ENCODE measurements at regions not wholly inside any gene's neighbourhood (a gene's known extent, or its start where the extent isn't known, plus 50 kb on each side); places are given as distances from the start of the nearest gene placed in this dataset.
"Not testable (repeated sequence)": the region's sequence is repeated elsewhere in the genome, so short reads cannot be mapped to it uniquely, and the experiment has no call there.

DNA sequence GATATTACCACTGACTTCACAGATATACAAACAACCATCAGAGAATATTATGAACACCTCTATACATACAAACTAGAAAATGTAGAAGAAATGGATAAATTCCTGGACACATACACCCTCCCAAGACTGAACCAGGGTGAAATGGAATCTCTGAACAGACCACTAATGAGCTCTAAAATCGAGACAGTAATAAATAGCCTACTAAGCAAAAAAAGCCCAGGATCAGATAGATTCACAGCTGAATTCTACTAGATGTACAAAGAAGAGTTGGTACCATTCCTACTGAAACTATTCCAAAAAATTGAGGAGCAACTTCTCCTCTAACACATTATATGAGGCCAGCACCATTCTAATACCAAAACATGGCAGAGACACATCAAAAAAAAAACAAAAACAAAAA lies 837.7 kb downstream of the FSCB start:
- 67 to 74% methylated on average over 1 of the region's 1 CpG for WGBS, 2 donors
- H3K4me3 ChIP-seq (ENCODE audit: low read depth, poor library complexity, severe bottlenecking), result no peak overlapping the region
- TF ChIP-seq POLR2A (IDR thresholded peaks at IDR 0.05), result no peak
- TF ChIP-seq, protein P1, sequence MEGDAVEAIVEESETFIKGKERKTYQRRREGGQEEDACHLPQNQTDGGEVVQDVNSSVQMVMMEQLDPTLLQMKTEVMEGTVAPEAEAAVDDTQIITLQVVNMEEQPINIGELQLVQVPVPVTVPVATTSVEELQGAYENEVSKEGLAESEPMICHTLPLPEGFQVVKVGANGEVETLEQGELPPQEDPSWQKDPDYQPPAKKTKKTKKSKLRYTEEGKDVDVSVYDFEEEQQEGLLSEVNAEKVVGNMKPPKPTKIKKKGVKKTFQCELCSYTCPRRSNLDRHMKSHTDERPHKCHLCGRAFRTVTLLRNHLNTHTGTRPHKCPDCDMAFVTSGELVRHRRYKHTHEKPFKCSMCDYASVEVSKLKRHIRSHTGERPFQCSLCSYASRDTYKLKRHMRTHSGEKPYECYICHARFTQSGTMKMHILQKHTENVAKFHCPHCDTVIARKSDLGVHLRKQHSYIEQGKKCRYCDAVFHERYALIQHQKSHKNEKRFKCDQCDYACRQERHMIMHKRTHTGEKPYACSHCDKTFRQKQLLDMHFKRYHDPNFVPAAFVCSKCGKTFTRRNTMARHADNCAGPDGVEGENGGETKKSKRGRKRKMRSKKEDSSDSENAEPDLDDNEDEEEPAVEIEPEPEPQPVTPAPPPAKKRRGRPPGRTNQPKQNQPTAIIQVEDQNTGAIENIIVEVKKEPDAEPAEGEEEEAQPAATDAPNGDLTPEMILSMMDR (IDR thresholded peaks at IDR 0.05), result no peak
- DNase-seq (ENCODE audit: low spot score in 2 of 2), result no peak
- intact Hi-C loops (cut with DNase I; ENCODE audit: low total_unique reads), result no loop called here

DNA sequence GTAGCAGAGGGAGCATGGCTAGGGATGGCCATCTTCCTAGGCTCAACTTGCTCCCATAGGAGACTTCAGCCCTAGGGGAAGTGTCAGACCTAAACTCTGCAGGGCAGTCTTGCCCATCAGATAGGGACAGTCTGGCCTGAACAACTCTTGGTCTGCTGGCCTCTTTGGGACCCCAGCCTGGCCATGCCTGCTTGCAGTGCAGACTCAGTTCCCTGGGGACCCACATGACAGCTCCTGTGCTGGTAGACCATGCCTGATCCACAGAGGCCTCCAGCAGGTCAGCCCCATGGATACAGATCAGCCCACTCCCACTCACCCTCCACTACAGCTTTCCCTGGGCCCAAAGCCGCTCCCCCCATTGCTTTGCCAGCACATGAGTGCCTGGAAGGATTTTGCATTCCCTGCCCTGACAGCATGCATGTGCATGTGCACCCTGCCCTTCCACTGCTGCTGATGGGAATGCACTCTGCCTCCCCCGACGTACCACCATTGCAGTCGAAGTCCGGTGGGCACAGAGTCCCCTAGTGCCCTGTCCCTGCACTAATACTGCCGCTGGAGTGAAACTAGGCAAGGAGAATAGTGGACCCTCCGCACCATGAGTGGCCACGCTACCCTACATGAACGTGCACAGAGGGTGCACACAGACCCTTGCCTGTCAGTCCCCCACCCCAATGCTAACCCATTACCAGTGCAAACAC lies 841.4 kb downstream of the FSCB start:
- intact Hi-C loops (cut with DNase I; ENCODE audit: low total_unique reads), result no loop called here
- TF ChIP-seq, protein P1 (IDR thresholded peaks at IDR 0.05), result no peak
- no peak for TF ChIP-seq POLR2A (IDR thresholded peaks at IDR 0.05)
- H3K4me3 ChIP-seq (ENCODE audit: low read depth, poor library complexity, severe bottlenecking), result no peak overlapping the region
- no peak for DNase-seq (ENCODE audit: low spot score in 2 of 2)
- 86 to 89% methylated on average over 9 of the region's 9 CpGs for WGBS, 2 donors

DNA sequence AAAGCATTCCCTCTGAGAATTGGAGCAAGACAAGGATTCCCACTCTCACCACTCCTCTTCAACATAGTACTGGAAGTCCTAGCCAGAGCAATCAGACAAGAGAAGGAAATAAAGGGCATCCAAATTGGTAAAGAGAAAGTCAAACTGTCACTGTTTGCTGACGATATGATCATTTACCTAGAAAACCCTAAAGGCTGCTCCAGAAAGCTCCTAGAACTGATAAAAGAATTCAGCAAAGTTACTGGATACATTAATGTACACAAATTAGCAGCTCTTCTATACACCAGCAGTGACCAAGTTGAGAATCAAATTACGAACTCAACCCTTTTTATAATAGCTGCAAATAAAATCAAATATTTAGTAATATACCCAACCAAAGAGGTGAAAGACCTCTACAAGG lies 851.9 kb downstream of the FSCB start:
- 85 to 98% methylated on average over 2 of the region's 2 CpGs for WGBS, 2 donors
- intact Hi-C loops (cut with DNase I; ENCODE audit: low total_unique reads), result not testable (repeated sequence)

DNA sequence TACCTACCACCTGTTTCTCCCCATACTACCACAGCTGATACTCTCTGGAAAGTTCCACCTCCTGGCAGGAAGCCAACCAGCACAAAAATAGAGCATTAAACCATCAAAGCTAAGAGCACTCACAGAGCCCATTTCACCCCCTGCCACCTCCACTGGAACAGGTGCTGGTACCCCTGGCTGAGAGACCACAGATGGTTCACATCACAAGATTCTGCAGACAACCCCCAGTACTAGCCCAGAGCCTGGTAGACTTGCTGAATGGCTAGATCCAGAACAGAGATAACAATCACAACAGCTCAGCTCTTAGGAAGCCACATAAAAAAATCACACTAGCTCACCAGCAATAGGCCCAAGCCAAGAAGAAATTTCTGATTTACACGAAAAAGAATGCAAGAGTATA lies 855.2 kb downstream of the FSCB start:
- intact Hi-C loops (cut with DNase I; ENCODE audit: low total_unique reads), result no loop called here
- TF ChIP-seq POLR2A (IDR thresholded peaks at IDR 0.05), result no peak
- TF ChIP-seq, protein P1 (IDR thresholded peaks at IDR 0.05), result no peak
- WGBS, 2 donors, result 73 to 75% methylated on average over 1 of the region's 1 CpG
- no peak overlapping the region for H3K4me3 ChIP-seq (ENCODE audit: low read depth, poor library complexity, severe bottlenecking)
- no peak for DNase-seq (ENCODE audit: low spot score in 2 of 2)

More for the DNA sequence above, 851.9 kb downstream of the FSCB start:
- H3K4me3 ChIP-seq (ENCODE audit: low read depth, poor library complexity, severe bottlenecking); DNase-seq (ENCODE audit: low spot score in 2 of 2): not testable (repeated sequence)

DNA sequence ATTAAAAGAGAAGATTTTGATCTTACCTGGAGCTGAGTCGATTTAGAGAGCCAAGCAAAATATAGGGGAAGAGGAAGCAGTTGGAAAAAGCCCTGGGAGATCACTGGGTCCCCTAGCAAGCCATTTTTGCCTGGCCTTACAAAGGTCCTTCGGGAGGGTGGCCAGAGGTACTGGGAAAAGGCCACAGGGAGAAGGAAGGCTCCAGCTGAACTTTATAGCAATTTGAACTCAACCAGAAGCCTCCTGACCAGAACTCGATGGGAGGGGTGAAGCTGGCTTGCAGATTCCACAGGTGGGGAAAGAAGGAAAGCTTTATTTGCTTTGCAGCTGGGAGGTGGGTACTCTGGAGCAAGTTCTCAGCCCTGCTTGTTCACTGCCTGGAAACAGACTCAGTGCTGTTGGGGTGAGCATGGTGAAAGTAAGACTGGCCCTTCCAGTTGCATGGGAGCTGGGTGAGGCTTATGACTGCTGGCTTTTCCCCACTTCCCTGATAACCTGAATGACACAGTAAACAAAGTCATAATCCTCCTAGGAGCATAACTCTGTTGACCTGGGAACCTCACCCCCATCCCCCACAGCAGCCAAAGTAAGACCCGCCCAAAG lies 855.8 kb downstream of the FSCB start:
- no peak for TF ChIP-seq POLR2A (IDR thresholded peaks at IDR 0.05)
- TF ChIP-seq, protein P1 (IDR thresholded peaks at IDR 0.05), result no peak
- intact Hi-C loops (cut with DNase I; ENCODE audit: low total_unique reads), result no loop called here
- 75 to 76% methylated on average over 4 of the region's 4 CpGs for WGBS, 2 donors
- DNase-seq (ENCODE audit: low spot score in 2 of 2), result no peak
- no peak overlapping the region for H3K4me3 ChIP-seq (ENCODE audit: low read depth, poor library complexity, severe bottlenecking)

DNA sequence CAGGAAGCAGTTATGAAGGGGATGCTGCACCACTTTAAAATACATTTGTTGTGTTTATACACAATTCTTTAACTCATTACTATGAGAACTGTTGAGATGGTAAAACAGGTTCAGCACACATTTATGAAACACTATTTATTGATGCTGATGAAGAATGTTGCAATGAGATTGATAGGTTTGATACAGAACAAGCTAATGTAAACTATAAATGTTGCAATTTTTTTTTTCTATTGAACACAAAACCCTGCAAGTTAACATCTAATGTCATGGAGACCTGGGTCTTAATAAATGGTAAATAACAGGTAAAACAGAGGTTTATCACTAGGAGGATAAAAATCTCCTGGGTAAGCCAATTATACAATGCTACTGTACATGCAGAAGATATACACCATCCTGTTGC lies 857.6 kb downstream of the FSCB start:
- DNase-seq (ENCODE audit: low spot score in 2 of 2), result no peak
- intact Hi-C loops (cut with DNase I; ENCODE audit: low total_unique reads), result no loop called here
- no peak overlapping the region for H3K4me3 ChIP-seq (ENCODE audit: low read depth, poor library complexity, severe bottlenecking)
- TF ChIP-seq, protein P1 (IDR thresholded peaks at IDR 0.05), result no peak
- TF ChIP-seq POLR2A (IDR thresholded peaks at IDR 0.05), result no peak

All from lower leg skin (tissue), 4 donors.